ENCODE measurements at regions not wholly inside any gene's neighbourhood (a gene's known extent, or its start where the extent isn't known, plus 50 kb on each side); places are given as distances from the start of the nearest gene placed in this dataset.

- TF ChIP-seq CTCF (conservative IDR thresholded peaks at IDR 0.05; ENCODE audit: low read depth, low read length): no peak
- no peak overlapping the region for H3K4me3 ChIP-seq (ENCODE audit: low read length)
- DNase-seq (ENCODE audit: low read depth): no peak
These were observed 335.6 kb downstream of the EDEM1 start for GRCh38 chr3:5523125-5523524.

- no peak for TF ChIP-seq CTCF (conservative IDR thresholded peaks at IDR 0.05; ENCODE audit: low read depth, low read length)
- H3K4me3 ChIP-seq (ENCODE audit: low read length): no peak overlapping the region
- DNase-seq (ENCODE audit: low read depth): no peak
These were observed 343.5 kb downstream of the EDEM1 start for GRCh38 chr3:5531039-5531438.

- H3K4me3 ChIP-seq (ENCODE audit: low read length): no peak overlapping the region
- no peak for DNase-seq (ENCODE audit: low read depth)
- no peak for TF ChIP-seq CTCF (conservative IDR thresholded peaks at IDR 0.05; ENCODE audit: low read depth, low read length)
These were observed 344.3 kb downstream of the EDEM1 start for GRCh38 chr3:5531741-5532290.

- no peak for DNase-seq (ENCODE audit: low read depth)
- no peak for TF ChIP-seq CTCF (conservative IDR thresholded peaks at IDR 0.05; ENCODE audit: low read depth, low read length)
- no peak overlapping the region for H3K4me3 ChIP-seq (ENCODE audit: low read length)
These were observed 353.0 kb downstream of the EDEM1 start for GRCh38 chr3:5540532-5540931.

GRCh38 chr3:5542472-5542871 is 355.0 kb downstream of the EDEM1 start:
- DNase-seq (ENCODE audit: low read depth): no peak
- H3K4me3 ChIP-seq (ENCODE audit: low read length): no peak overlapping the region
- no peak for TF ChIP-seq CTCF (conservative IDR thresholded peaks at IDR 0.05; ENCODE audit: low read depth, low read length)

GRCh38 chr3:5543047-5543446 is 355.5 kb downstream of the EDEM1 start:
- H3K4me3 ChIP-seq (ENCODE audit: low read length): no peak overlapping the region
- no peak for DNase-seq (ENCODE audit: low read depth)
- TF ChIP-seq CTCF (conservative IDR thresholded peaks at IDR 0.05; ENCODE audit: low read depth, low read length): no peak

GRCh38 chr3:5545719-5546118 is 358.2 kb downstream of the EDEM1 start:
- no peak for TF ChIP-seq CTCF (conservative IDR thresholded peaks at IDR 0.05; ENCODE audit: low read depth, low read length)
- DNase-seq (ENCODE audit: low read depth): no peak
- H3K4me3 ChIP-seq (ENCODE audit: low read length): no peak overlapping the region
